Activated CD8-positive, alpha-beta memory T cell treated with anti-CD3 and anti-CD28 coated beads for 4 hours (primary cell): ENCODE measurements at regions not wholly inside any gene's neighbourhood (a gene's known extent, or its start where the extent isn't known, plus 50 kb on each side); places are given as distances from the start of the nearest gene placed in this dataset.
A peak's percentile ranks its signal among the peaks of the same experiment; 100 is the strongest.
"Not testable (repeated sequence)": the region's sequence is repeated elsewhere in the genome, so short reads cannot be mapped to it uniquely, and the experiment has no call there.

ENCODE experiments used
- DNase-seq, 2 donors: peaks; one replicate each; pipeline ENCODE4 v3.0.0-alpha.2; 2020; ENCODE audit warnings: low read depth in 2 of 2

GRCh38 chr10:8338177-8338766, 283.8 kb downstream of the GATA3 start:
- no peak for DNase-seq

GRCh38 chr10:8344756-8345155, 290.3 kb downstream of the GATA3 start:
- DNase-seq = no peak

- DNase-seq = no peak
These were observed 292.4 kb downstream of the GATA3 start for GRCh38 chr10:8346861-8347260.

- DNase-seq = not testable (repeated sequence)
These were observed 293.1 kb downstream of the GATA3 start for GRCh38 chr10:8347614-8348013.

GRCh38 chr10:8349610-8350249, 295.2 kb downstream of the GATA3 start:
- DNase-seq = no peak

GRCh38 chr10:8350250-8350967, 295.9 kb downstream of the GATA3 start:
- DNase-seq = no peak

GRCh38 chr10:8352171-8353075, 297.9 kb downstream of the GATA3 start:
- no peak for DNase-seq

GRCh38 chr10:8356283-8356682, 301.8 kb downstream of the GATA3 start:
- no peak for DNase-seq

GRCh38 chr10:8359467-8359866, 305.0 kb downstream of the GATA3 start:
- no peak for DNase-seq

GRCh38 chr10:8360365-8360764, 305.9 kb downstream of the GATA3 start:
- DNase-seq = no peak

- DNase-seq = no peak
These were observed 306.5 kb downstream of the GATA3 start for GRCh38 chr10:8360814-8361509.

GRCh38 chr10:8361510-8361844, 307.0 kb downstream of the GATA3 start:
- no peak for DNase-seq

GRCh38 chr10:8365935-8366911, 311.7 kb downstream of the GATA3 start:
- DNase-seq = peak in 1 of 2 donors; percentile 45

- DNase-seq = not testable (repeated sequence)
These were observed 313.4 kb downstream of the GATA3 start for GRCh38 chr10:8367672-8368411.

GRCh38 chr10:8369666-8370065, 315.2 kb downstream of the GATA3 start:
- no peak for DNase-seq

GRCh38 chr10:8374334-8374733, 319.8 kb downstream of the GATA3 start:
- DNase-seq = no peak

GRCh38 chr10:8375137-8375536, 320.6 kb downstream of the GATA3 start:
- DNase-seq = no peak

- no peak for DNase-seq
These were observed 323.9 kb downstream of the GATA3 start for GRCh38 chr10:8378198-8378983.
